ENCODE measurements at regions not wholly inside any gene's neighbourhood (a gene's known extent, or its start where the extent isn't known, plus 50 kb on each side); places are given as distances from the start of the nearest gene placed in this dataset.

GRCh38 chr3:46146548-46146947, 61.6 kb downstream of the CCR1 start:
- no peaks in the 10 kb centered on the region for H3K27me3 ChIP-seq (ENCODE audit: control insufficient read depth, insufficient read depth, low read length)
- H3K4me1 ChIP-seq (ENCODE audit: control insufficient read depth, insufficient read depth, low read length), result no peaks in the 10 kb centered on the region
- no peak overlapping the region for H3K9ac ChIP-seq (ENCODE audit: low read length)
- no peaks in the 10 kb centered on the region for H3K36me3 ChIP-seq (ENCODE audit: control insufficient read depth, insufficient read depth, low read length)
- H3K27ac ChIP-seq (ENCODE audit: low read depth, low read length), result no peak overlapping the region
- H3K4me3 ChIP-seq (ENCODE audit: low read depth, low read length), result no peak overlapping the region
- no peaks in the 10 kb centered on the region for H3K9me3 ChIP-seq (ENCODE audit: control insufficient read depth, insufficient read depth, low read depth, low read length)

- Histone ChIP-seq H3K9ac (ENCODE audit: low read length) (no peak overlapping the region), H3K4me1 (ENCODE audit: control insufficient read depth, insufficient read depth, low read length) (no peaks in the 10 kb centered on the region), H3K27me3 (ENCODE audit: control insufficient read depth, insufficient read depth, low read length) (no peaks in the 10 kb centered on the region), H3K27ac (ENCODE audit: low read depth, low read length) (no peak overlapping the region), H3K36me3 (ENCODE audit: control insufficient read depth, insufficient read depth, low read length) (no peaks in the 10 kb centered on the region), H3K9me3 (ENCODE audit: control insufficient read depth, insufficient read depth, low read depth, low read length) (no peaks in the 10 kb centered on the region), H3K4me3 (ENCODE audit: low read depth, low read length) (no peak overlapping the region)
Observed at GRCh38 chr3:46146021-46146420, 62.1 kb downstream of the CCR1 start.

DNA sequence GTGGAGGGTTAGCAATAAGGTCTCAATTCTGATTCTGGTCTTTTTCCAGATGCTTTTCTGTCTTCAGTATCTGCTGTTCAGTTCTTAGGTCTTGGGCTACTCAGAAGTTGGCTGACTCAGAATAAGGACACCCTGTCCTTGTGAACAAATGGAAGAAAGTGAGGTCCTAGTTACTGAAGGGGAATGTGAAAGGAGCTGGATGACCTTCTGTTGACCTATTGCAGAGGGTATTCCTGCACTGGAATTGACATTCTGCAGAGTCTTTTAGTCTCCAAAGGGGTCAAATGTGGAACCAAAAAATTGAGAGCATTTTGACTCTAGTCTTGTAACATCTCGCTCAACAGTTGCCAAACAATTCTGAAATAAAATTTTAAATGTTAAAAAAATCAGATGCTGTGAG, 63.0 kb downstream of the CCR1 start:
- no peak overlapping the region for H3K27ac ChIP-seq (ENCODE audit: low read depth, low read length)

GRCh38 chr3:46143951-46144473, 64.1 kb downstream of the CCR1 start:
- Histone ChIP-seq H3K4me1 (ENCODE audit: control insufficient read depth, insufficient read depth, low read length) (no peaks in the 10 kb centered on the region), H3K4me3 (ENCODE audit: low read depth, low read length) (no peak overlapping the region), H3K9me3 (ENCODE audit: control insufficient read depth, insufficient read depth, low read depth, low read length) (no peaks in the 10 kb centered on the region), H3K27me3 (ENCODE audit: control insufficient read depth, insufficient read depth, low read length) (no peaks in the 10 kb centered on the region), H3K36me3 (ENCODE audit: control insufficient read depth, insufficient read depth, low read length) (no peaks in the 10 kb centered on the region), H3K9ac (ENCODE audit: low read length) (no peak overlapping the region), H3K27ac (ENCODE audit: low read depth, low read length) (no peak overlapping the region)

More for the DNA sequence above, 63.0 kb downstream of the CCR1 start:
- Histone ChIP-seq H3K4me1 (ENCODE audit: control insufficient read depth, insufficient read depth, low read length) (no peaks in the 10 kb centered on the region), H3K9ac (ENCODE audit: low read length) (no peak overlapping the region), H3K36me3 (ENCODE audit: control insufficient read depth, insufficient read depth, low read length) (no peaks in the 10 kb centered on the region), H3K27me3 (ENCODE audit: control insufficient read depth, insufficient read depth, low read length) (no peaks in the 10 kb centered on the region), H3K9me3 (ENCODE audit: control insufficient read depth, insufficient read depth, low read depth, low read length) (no peaks in the 10 kb centered on the region), H3K4me3 (ENCODE audit: low read depth, low read length) (no peak overlapping the region)

GRCh38 chr3:46141813-46142212, 66.3 kb downstream of the CCR1 start:
- no peaks in the 10 kb centered on the region for H3K36me3 ChIP-seq (ENCODE audit: control insufficient read depth, insufficient read depth, low read length)
- H3K27me3 ChIP-seq (ENCODE audit: control insufficient read depth, insufficient read depth, low read length), result no peaks in the 10 kb centered on the region
- no peaks in the 10 kb centered on the region for H3K9me3 ChIP-seq (ENCODE audit: control insufficient read depth, insufficient read depth, low read depth, low read length)
- H3K27ac ChIP-seq (ENCODE audit: low read depth, low read length), result no peak overlapping the region
- H3K4me1 ChIP-seq (ENCODE audit: control insufficient read depth, insufficient read depth, low read length), result no peaks in the 10 kb centered on the region
- H3K9ac ChIP-seq (ENCODE audit: low read length), result no peak overlapping the region
- H3K4me3 ChIP-seq (ENCODE audit: low read depth, low read length), result no peak overlapping the region

GRCh38 chr3:46138581-46138980, 69.5 kb downstream of the CCR1 start:
- Histone ChIP-seq H3K27me3 (ENCODE audit: control insufficient read depth, insufficient read depth, low read length) (no peaks in the 10 kb centered on the region), H3K4me1 (ENCODE audit: control insufficient read depth, insufficient read depth, low read length) (no peaks in the 10 kb centered on the region), H3K27ac (ENCODE audit: low read depth, low read length) (no peak overlapping the region), H3K9me3 (ENCODE audit: control insufficient read depth, insufficient read depth, low read depth, low read length) (0 out of 2 replicates have a peak, but pooled peaks cover 3% of the 10 kb centered on the region), H3K36me3 (ENCODE audit: control insufficient read depth, insufficient read depth, low read length) (no peaks in the 10 kb centered on the region), H3K9ac (ENCODE audit: low read length) (no peak overlapping the region), H3K4me3 (ENCODE audit: low read depth, low read length) (no peak overlapping the region)

DNA sequence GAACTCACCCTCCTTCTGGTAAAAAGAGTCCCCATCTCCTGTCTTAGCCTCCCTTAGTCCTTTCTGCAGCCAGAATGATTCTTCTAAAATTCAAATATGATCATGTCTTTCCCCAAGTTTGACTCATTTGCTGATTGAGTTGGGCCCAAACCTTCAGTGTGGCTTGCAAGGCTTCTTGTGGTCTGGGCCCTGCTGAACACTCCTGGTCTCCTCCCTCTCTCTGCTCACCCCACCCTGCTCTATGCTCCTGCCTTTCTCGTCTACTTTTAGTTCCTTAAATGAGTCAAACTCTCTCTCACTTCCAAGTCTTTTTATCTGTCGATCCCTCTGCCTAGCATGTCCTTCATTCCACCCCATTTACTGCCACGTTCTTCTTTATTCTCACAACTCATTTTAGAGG, 72.6 kb downstream of the CCR1 start:
- H3K27ac ChIP-seq (ENCODE audit: low read depth, low read length), result no peak overlapping the region
- no peak overlapping the region for H3K4me3 ChIP-seq (ENCODE audit: low read depth, low read length)
- H3K9ac ChIP-seq (ENCODE audit: low read length), result no peak overlapping the region
- H3K27me3 ChIP-seq (ENCODE audit: control insufficient read depth, insufficient read depth, low read length), result no peaks in the 10 kb centered on the region
- no peaks in the 10 kb centered on the region for H3K4me1 ChIP-seq (ENCODE audit: control insufficient read depth, insufficient read depth, low read length)
- no peaks in the 10 kb centered on the region for H3K36me3 ChIP-seq (ENCODE audit: control insufficient read depth, insufficient read depth, low read length)
- 0 out of 2 replicates have a peak, but pooled peaks cover 3% of the 10 kb centered on the region for H3K9me3 ChIP-seq (ENCODE audit: control insufficient read depth, insufficient read depth, low read depth, low read length)

GRCh38 chr3:46133285-46133684, 74.8 kb downstream of the CCR1 start:
- no peak overlapping the region for H3K27ac ChIP-seq (ENCODE audit: low read depth, low read length)
- 0 out of 2 replicates have a peak, but pooled peaks cover 3% of the 10 kb centered on the region for H3K9me3 ChIP-seq (ENCODE audit: control insufficient read depth, insufficient read depth, low read depth, low read length)
- H3K36me3 ChIP-seq (ENCODE audit: control insufficient read depth, insufficient read depth, low read length), result no peaks in the 10 kb centered on the region
- no peak overlapping the region for H3K9ac ChIP-seq (ENCODE audit: low read length)
- no peaks in the 10 kb centered on the region for H3K27me3 ChIP-seq (ENCODE audit: control insufficient read depth, insufficient read depth, low read length)
- H3K4me1 ChIP-seq (ENCODE audit: control insufficient read depth, insufficient read depth, low read length), result no peaks in the 10 kb centered on the region
- H3K4me3 ChIP-seq (ENCODE audit: low read depth, low read length), result no peak overlapping the region

DNA sequence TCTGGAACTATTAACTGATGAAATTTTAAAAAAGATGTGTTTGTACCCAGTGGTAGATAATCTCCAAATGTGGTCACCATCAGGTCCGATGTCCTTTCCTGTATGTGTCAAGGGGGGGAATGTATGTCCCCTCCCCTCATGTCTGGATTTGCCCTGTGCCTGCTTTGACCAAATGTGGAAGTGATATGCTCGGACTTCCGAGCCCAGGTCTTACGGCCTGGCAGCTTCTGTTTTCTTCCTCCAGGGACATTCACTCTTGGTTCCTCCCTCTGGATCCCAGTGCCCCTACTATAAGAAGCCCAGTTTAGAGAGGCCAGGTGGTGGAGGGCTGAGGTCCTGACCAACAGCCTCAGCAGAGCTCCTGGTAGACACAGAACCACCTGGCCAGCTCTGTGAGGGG, 75.5 kb downstream of the CCR1 start:
- Histone ChIP-seq H3K4me3 (ENCODE audit: low read depth, low read length) (no peak overlapping the region), H3K9me3 (ENCODE audit: control insufficient read depth, insufficient read depth, low read depth, low read length) (0 out of 2 replicates have a peak, but pooled peaks cover 3% of the 10 kb centered on the region), H3K27ac (ENCODE audit: low read depth, low read length) (no peak overlapping the region), H3K9ac (ENCODE audit: low read length) (no peak overlapping the region), H3K27me3 (ENCODE audit: control insufficient read depth, insufficient read depth, low read length) (no peaks in the 10 kb centered on the region), H3K4me1 (ENCODE audit: control insufficient read depth, insufficient read depth, low read length) (no peaks in the 10 kb centered on the region), H3K36me3 (ENCODE audit: control insufficient read depth, insufficient read depth, low read length) (no peaks in the 10 kb centered on the region)

DNA sequence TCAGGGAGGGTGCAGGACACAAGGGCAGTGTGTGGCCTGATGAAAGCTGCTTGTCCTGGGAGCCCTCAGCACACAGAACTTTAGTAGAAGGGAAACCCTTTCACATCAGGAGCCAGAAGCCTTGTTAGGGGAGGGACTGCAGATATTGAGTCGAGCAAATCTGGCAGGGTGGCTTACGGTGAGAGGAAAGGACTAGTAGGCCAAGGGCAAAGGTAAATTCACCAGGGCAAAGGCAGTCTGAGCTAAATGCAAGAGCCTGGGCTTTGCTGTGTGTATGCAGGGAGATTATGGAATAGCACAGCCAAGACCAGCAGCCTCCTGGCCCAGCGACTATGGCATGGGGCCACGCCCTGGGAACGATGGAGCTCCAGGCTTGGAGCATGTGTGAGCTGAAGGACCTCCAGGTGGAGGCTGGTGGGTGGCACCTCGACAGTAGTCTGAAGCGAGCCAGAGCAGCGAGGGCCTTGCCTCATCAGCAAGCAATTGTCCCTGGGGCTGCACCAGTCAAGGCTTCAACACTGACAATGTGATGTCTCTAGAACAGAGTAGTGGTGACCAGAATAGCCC, 76.1 kb downstream of the CCR1 start:
- Histone ChIP-seq H3K9ac (ENCODE audit: low read length) (no peak overlapping the region), H3K9me3 (ENCODE audit: control insufficient read depth, insufficient read depth, low read depth, low read length) (0 out of 2 replicates have a peak, but pooled peaks cover 3% of the 10 kb centered on the region), H3K27ac (ENCODE audit: low read depth, low read length) (no peak overlapping the region), H3K27me3 (ENCODE audit: control insufficient read depth, insufficient read depth, low read length) (no peaks in the 10 kb centered on the region), H3K4me3 (ENCODE audit: low read depth, low read length) (no peak overlapping the region), H3K4me1 (ENCODE audit: control insufficient read depth, insufficient read depth, low read length) (no peaks in the 10 kb centered on the region), H3K36me3 (ENCODE audit: control insufficient read depth, insufficient read depth, low read length) (no peaks in the 10 kb centered on the region)

GRCh38 chr3:46130631-46131310, 77.3 kb downstream of the CCR1 start:
- no peak overlapping the region for H3K4me3 ChIP-seq (ENCODE audit: low read depth, low read length)
- no peak overlapping the region for H3K27ac ChIP-seq (ENCODE audit: low read depth, low read length)
- no peaks in the 10 kb centered on the region for H3K27me3 ChIP-seq (ENCODE audit: control insufficient read depth, insufficient read depth, low read length)
- H3K9ac ChIP-seq (ENCODE audit: low read length), result no peak overlapping the region
- H3K9me3 ChIP-seq (ENCODE audit: control insufficient read depth, insufficient read depth, low read depth, low read length), result no peaks in the 10 kb centered on the region
- H3K36me3 ChIP-seq (ENCODE audit: control insufficient read depth, insufficient read depth, low read length), result no peaks in the 10 kb centered on the region
- no peaks in the 10 kb centered on the region for H3K4me1 ChIP-seq (ENCODE audit: control insufficient read depth, insufficient read depth, low read length)

Measured in HUES6 (cell line).